Mucosa of descending colon (tissue), 3 donors: ENCODE measurements at regions not wholly inside any gene's neighbourhood (a gene's known extent, or its start where the extent isn't known, plus 50 kb on each side); places are given as distances from the start of the nearest gene placed in this dataset.

ENCODE experiments used
- ATAC-seq: fragments of 200-7000 bp; cut with Tn5 transposase; one replicate; pipeline ENCODE4 v1.9.1; 2020; ENCODE audit warnings: mild to moderate bottlenecking, moderate library complexity
- DNase-seq, 3 donors: peaks; one replicate each; pipeline ENCODE4 v3.0.0-alpha.2; 2020
- H3K36me3 ChIP-seq: fragments of 200-600 bp; one replicate; pipeline ENCODE4 v1.8.0; 2021; ENCODE audit warnings: low read depth, mild to moderate bottlenecking
- H3K4me1 ChIP-seq: fragments of 200-600 bp; one replicate; pipeline ENCODE4 v1.8.0; 2021; ENCODE audit warnings: low read depth, mild to moderate bottlenecking
- H3K4me3 ChIP-seq: fragments of 200-600 bp; one replicate; pipeline ENCODE4 v1.8.0; 2021; ENCODE audit warnings: mild to moderate bottlenecking
- H3K9me3 ChIP-seq: fragments of 200-600 bp; one replicate; pipeline ENCODE4 v1.8.0; 2021; ENCODE audit warnings: mild to moderate bottlenecking
- intact Hi-C, 2 donors: fragments of 100-400 bp; cut with DNase I in 1 of 2; cut with micrococcal nuclease in 1 of 2; formaldehyde crosslinking; loops; one replicate each; pipeline versions ENCODE4 v1.11.0 to v1.11.1; 2022; cut with DNase I, micrococcal nuclease
- TF ChIP-seq, protein P1 (sequence below): fragments of 200-600 bp; IDR thresholded peaks from one replicate; pipeline ENCODE4 v1.8.0; 2022; ENCODE audit warnings: antibody characterized with exemption, mild to moderate bottlenecking
- donor health status: DM: no; HTN: no; CAD: no; lungs with moderate emphysema.
- donor health status: DM: no; HTN: no; CAD: no.
- donor health status: DM: no; HTN: yes; CAD: no.

GRCh38 chr12:69042557-69042956 is 109.6 kb upstream of the CPM start:
- Histone ChIP-seq H3K4me1 (no peaks in the 10 kb centered on the region), H3K4me3 (no peak overlapping the region), H3K36me3 (no peaks in the 10 kb centered on the region), H3K9me3 (no peaks in the 10 kb centered on the region)
- intact Hi-C loops: no loop called here
- ATAC-seq (no peak), DNase-seq (no peak)
- TF ChIP-seq, protein P1, sequence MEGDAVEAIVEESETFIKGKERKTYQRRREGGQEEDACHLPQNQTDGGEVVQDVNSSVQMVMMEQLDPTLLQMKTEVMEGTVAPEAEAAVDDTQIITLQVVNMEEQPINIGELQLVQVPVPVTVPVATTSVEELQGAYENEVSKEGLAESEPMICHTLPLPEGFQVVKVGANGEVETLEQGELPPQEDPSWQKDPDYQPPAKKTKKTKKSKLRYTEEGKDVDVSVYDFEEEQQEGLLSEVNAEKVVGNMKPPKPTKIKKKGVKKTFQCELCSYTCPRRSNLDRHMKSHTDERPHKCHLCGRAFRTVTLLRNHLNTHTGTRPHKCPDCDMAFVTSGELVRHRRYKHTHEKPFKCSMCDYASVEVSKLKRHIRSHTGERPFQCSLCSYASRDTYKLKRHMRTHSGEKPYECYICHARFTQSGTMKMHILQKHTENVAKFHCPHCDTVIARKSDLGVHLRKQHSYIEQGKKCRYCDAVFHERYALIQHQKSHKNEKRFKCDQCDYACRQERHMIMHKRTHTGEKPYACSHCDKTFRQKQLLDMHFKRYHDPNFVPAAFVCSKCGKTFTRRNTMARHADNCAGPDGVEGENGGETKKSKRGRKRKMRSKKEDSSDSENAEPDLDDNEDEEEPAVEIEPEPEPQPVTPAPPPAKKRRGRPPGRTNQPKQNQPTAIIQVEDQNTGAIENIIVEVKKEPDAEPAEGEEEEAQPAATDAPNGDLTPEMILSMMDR: no peak

- intact Hi-C loops: no loop called here
- H3K4me3 ChIP-seq: no peak overlapping the region
- no peaks in the 10 kb centered on the region for H3K4me1 ChIP-seq
- no peaks in the 10 kb centered on the region for H3K9me3 ChIP-seq
- ATAC-seq: peak; percentile 86
- H3K36me3 ChIP-seq: no peaks in the 10 kb centered on the region
- TF ChIP-seq, protein P1: no peak
- peak in 2 of 3 donors; percentile 29 to 38 for DNase-seq
Measured at GRCh38 chr12:69042970-69043369, 110.0 kb upstream of the CPM start.

GRCh38 chr12:69044887-69045286 is 111.9 kb upstream of the CPM start:
- ATAC-seq (no peak), DNase-seq (no peak)
- no peaks in the 10 kb centered on the region for H3K4me1 ChIP-seq

GRCh38 chr12:69045430-69045829 is 112.5 kb upstream of the CPM start:
- DNase-seq (no peak), ATAC-seq (no peak)
- H3K9me3 ChIP-seq: no peaks in the 10 kb centered on the region
- no peaks in the 10 kb centered on the region for H3K4me1 ChIP-seq
- TF ChIP-seq, protein P1: no peak
- H3K36me3 ChIP-seq: no peaks in the 10 kb centered on the region
- intact Hi-C loops: no loop called here
- no peak overlapping the region for H3K4me3 ChIP-seq

More at GRCh38 chr12:69044887-69045286, 111.9 kb upstream of the CPM start:
- no peaks in the 10 kb centered on the region for H3K9me3 ChIP-seq
- no peaks in the 10 kb centered on the region for H3K36me3 ChIP-seq
- TF ChIP-seq, protein P1: no peak
- no peak overlapping the region for H3K4me3 ChIP-seq
- intact Hi-C loops: no loop called here

GRCh38 chr12:69046363-69046762 is 113.4 kb upstream of the CPM start:
- intact Hi-C loops: no loop called here
- ATAC-seq: no peak
- TF ChIP-seq, protein P1: no peak
- Histone ChIP-seq H3K9me3 (no peaks in the 10 kb centered on the region), H3K4me3 (no peak overlapping the region), H3K4me1 (no peaks in the 10 kb centered on the region), H3K36me3 (no peaks in the 10 kb centered on the region)
- no peak for DNase-seq

DNA sequence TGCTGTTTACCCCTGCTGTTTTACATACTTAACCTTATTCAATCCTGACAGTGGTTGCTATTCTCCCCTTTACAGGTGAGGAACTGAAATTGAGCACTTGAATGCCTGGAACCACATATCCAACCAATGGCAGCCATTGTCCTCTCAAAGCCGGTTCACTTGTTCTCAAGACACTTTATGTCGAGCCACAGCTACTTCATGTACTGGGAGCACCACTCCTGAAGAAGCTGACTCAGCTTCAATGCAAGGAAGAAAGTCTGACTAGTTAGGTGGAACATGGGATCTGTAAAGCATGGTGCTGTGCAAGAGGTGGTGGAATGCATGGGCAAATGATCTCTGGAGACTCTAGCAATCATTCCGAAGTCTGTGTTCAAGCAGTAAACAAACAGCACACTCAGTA is 113.9 kb upstream of the CPM start:
- ATAC-seq: no peak
- TF ChIP-seq, protein P1: no peak
- H3K4me3 ChIP-seq: no peak overlapping the region
- H3K36me3 ChIP-seq: no peaks in the 10 kb centered on the region
- H3K4me1 ChIP-seq: no peaks in the 10 kb centered on the region
- intact Hi-C loops: no loop called here
- DNase-seq: no peak
- no peaks in the 10 kb centered on the region for H3K9me3 ChIP-seq
